ENCODE measurements at regions not wholly inside any gene's neighbourhood (a gene's known extent, or its start where the extent isn't known, plus 50 kb on each side); places are given as distances from the start of the nearest gene placed in this dataset.
A peak's percentile ranks its signal among the peaks of the same experiment; 100 is the strongest.
"Not testable (repeated sequence)": the region's sequence is repeated elsewhere in the genome, so short reads cannot be mapped to it uniquely, and the experiment has no call there.

- no peak for DNase-seq (ENCODE audit: low read depth)
Observed at GRCh38 chr5:157959370-157959769, 100.4 kb upstream of the CLINT1 start.

- DNase-seq (ENCODE audit: low read depth): no peak
Observed at GRCh38 chr5:157956271-157956885, 97.4 kb upstream of the CLINT1 start.

- peak; percentile 27 for DNase-seq (ENCODE audit: low read depth)
Observed at GRCh38 chr5:157955541-157956172, 96.7 kb upstream of the CLINT1 start.

GRCh38 chr5:157952374-157952685 lies 93.4 kb upstream of the CLINT1 start:
- DNase-seq (ENCODE audit: low read depth): no peak

- no peak for DNase-seq (ENCODE audit: low read depth)
Observed at GRCh38 chr5:157951673-157952373, 92.9 kb upstream of the CLINT1 start.

- no peak for DNase-seq (ENCODE audit: low read depth)
Observed at GRCh38 chr5:157949520-157949919, 90.6 kb upstream of the CLINT1 start.

- DNase-seq (ENCODE audit: low read depth): peak; percentile 93
Observed at GRCh38 chr5:157948738-157949410, 89.9 kb upstream of the CLINT1 start.

- peak; percentile 30 for DNase-seq (ENCODE audit: low read depth)
Observed at GRCh38 chr5:157947156-157947555, 88.2 kb upstream of the CLINT1 start.

- not testable (repeated sequence) for DNase-seq (ENCODE audit: low read depth)
Observed at GRCh38 chr5:157945822-157946221, 86.9 kb upstream of the CLINT1 start.

- DNase-seq (ENCODE audit: low read depth): no peak
Observed at GRCh38 chr5:157944938-157945337, 86.0 kb upstream of the CLINT1 start.

- DNase-seq (ENCODE audit: low read depth): no peak
Observed at GRCh38 chr5:157944077-157944633, 85.2 kb upstream of the CLINT1 start.

- no peak for DNase-seq (ENCODE audit: low read depth)
Observed at GRCh38 chr5:157942595-157942994, 83.7 kb upstream of the CLINT1 start.

GRCh38 chr5:157941616-157942015 lies 82.7 kb upstream of the CLINT1 start:
- no peak for DNase-seq (ENCODE audit: low read depth)

GRCh38 chr5:157938101-157938500 lies 79.2 kb upstream of the CLINT1 start:
- DNase-seq (ENCODE audit: low read depth): not testable (repeated sequence)

GRCh38 chr5:157936776-157937501 lies 78.0 kb upstream of the CLINT1 start:
- not testable (repeated sequence) for DNase-seq (ENCODE audit: low read depth)

- DNase-seq (ENCODE audit: low read depth): no peak
Observed at GRCh38 chr5:157934600-157934999, 75.7 kb upstream of the CLINT1 start.

- DNase-seq (ENCODE audit: low read depth): no peak
Observed at GRCh38 chr5:157933005-157933404, 74.1 kb upstream of the CLINT1 start.

GRCh38 chr5:157930710-157931109 lies 71.8 kb upstream of the CLINT1 start:
- no peak for DNase-seq (ENCODE audit: low read depth)

- no peak for DNase-seq (ENCODE audit: low read depth)
Observed at GRCh38 chr5:157926977-157927376, 68.0 kb upstream of the CLINT1 start.

- no peak for DNase-seq (ENCODE audit: low read depth)
Observed at GRCh38 chr5:157925786-157926671, 67.1 kb upstream of the CLINT1 start.

All from HT1080 (cell line).